Naive thymus-derived CD8-positive, alpha-beta T cell (primary cell): ENCODE measurements at regions not wholly inside any gene's neighbourhood (a gene's known extent, or its start where the extent isn't known, plus 50 kb on each side); places are given as distances from the start of the nearest gene placed in this dataset.

Experiments
- ATAC-seq, 2 donors: fragments of 150-1000 bp; cut with Tn5 transposase in 1 of 2; sonication (Bioruptor Pico), chemical (Tn5 transposase) in 1 of 2; 1 replicate in 1 of 2; 2 replicates in 1 of 2; pipeline ENCODE4 v1.10.0; 2021; ENCODE audit warnings: mild to moderate bottlenecking in 2 of 2, moderate library complexity in 2 of 2
- POLR2A ChIA-PET: fragments of 350-600 bp; sonication (Branson Sonifier 250); formaldehyde crosslinking; loops from one replicate; lab custom pipeline; 2021; ENCODE audit warnings: antibody characterized with exemption; lab: Charles Lee
- DNase-seq, 10 donors: peaks; one replicate each; pipeline versions ENCODE4 v3.0.0 to v3.0.0-alpha.2; 2020 to 2022
- H3K27ac Mint-ChIP-seq, 10 donors: one replicate each; pipeline ENCODE4 v1.8.0; 2020 to 2022; ENCODE audit warnings: mild to moderate bottlenecking in 10 of 10, mixed read lengths in 10 of 10, moderate library complexity in 4 of 10, inconsistent platforms in 1 of 10
- H3K27me3 Mint-ChIP-seq, 5 donors: one replicate each; pipeline ENCODE4 v1.8.0; 2021 to 2022; ENCODE audit warnings: mixed read lengths in 5 of 5
- H3K36me3 Mint-ChIP-seq, 3 donors: one replicate each; pipeline ENCODE4 v1.8.0; 2020 to 2022; ENCODE audit warnings: mixed read lengths in 3 of 3, mild to moderate bottlenecking in 2 of 3, inconsistent platforms in 1 of 3
- H3K4me1 Mint-ChIP-seq, 4 donors: one replicate each; pipeline ENCODE4 v1.8.0; 2021 to 2022; ENCODE audit warnings: mixed read lengths in 4 of 4
- H3K4me3 Mint-ChIP-seq, 10 donors: one replicate each; pipeline ENCODE4 v1.8.0; 2020 to 2022; ENCODE audit warnings: mild to moderate bottlenecking in 10 of 10, mixed read lengths in 10 of 10, moderate library complexity in 6 of 10, inconsistent platforms in 1 of 10
- H3K9me3 Mint-ChIP-seq, 9 donors: one replicate each; pipeline ENCODE4 v1.8.0; 2020 to 2022; ENCODE audit warnings: mixed read lengths in 9 of 9, mild to moderate bottlenecking in 3 of 9, inconsistent platforms in 1 of 9, moderate library complexity in 1 of 9

GRCh38 chr11:86162239-86162638, 82.3 kb upstream of the EED start:
- H3K4me1 Mint-ChIP-seq = peaks cover 0 to 22% (median 0%) of the 10 kb centered on the region in 4 donors
- no peak overlapping the region for H3K4me3 Mint-ChIP-seq
- POLR2A ChIA-PET = no interaction called here
- DNase-seq (no peak), ATAC-seq (no peak)
- H3K36me3 Mint-ChIP-seq = no peaks in the 10 kb centered on the region
- H3K27ac Mint-ChIP-seq = no peak overlapping the region
- peaks cover 0 to 3% (median 0%) of the 10 kb centered on the region in 5 donors for H3K27me3 Mint-ChIP-seq
- peaks cover 0 to 3% (median 0%) of the 10 kb centered on the region in 9 donors for H3K9me3 Mint-ChIP-seq

GRCh38 chr11:86161837-86162236, 82.7 kb upstream of the EED start:
- H3K36me3 Mint-ChIP-seq = no peaks in the 10 kb centered on the region
- no peak overlapping the region for H3K4me3 Mint-ChIP-seq
- POLR2A ChIA-PET = no interaction called here
- DNase-seq = no peak
- H3K9me3 Mint-ChIP-seq = peaks cover 0 to 3% (median 0%) of the 10 kb centered on the region in 9 donors
- no peak for ATAC-seq
- H3K27me3 Mint-ChIP-seq = peaks cover 0 to 3% (median 0%) of the 10 kb centered on the region in 5 donors
- peaks cover 0 to 22% (median 0%) of the 10 kb centered on the region in 4 donors for H3K4me1 Mint-ChIP-seq
- H3K27ac Mint-ChIP-seq = no peak overlapping the region

- POLR2A ChIA-PET = no interaction called here
- H3K36me3 Mint-ChIP-seq = no peaks in the 10 kb centered on the region
- H3K9me3 Mint-ChIP-seq = peaks cover 0 to 3% (median 0%) of the 10 kb centered on the region in 9 donors
- peaks cover 0 to 22% (median 0%) of the 10 kb centered on the region in 4 donors for H3K4me1 Mint-ChIP-seq
- no peak overlapping the region for H3K4me3 Mint-ChIP-seq
- DNase-seq (no peak), ATAC-seq (no peak)
- H3K27ac Mint-ChIP-seq = no peak overlapping the region
- H3K27me3 Mint-ChIP-seq = peaks cover 0 to 3% (median 0%) of the 10 kb centered on the region in 5 donors
These were observed 83.2 kb upstream of the EED start for GRCh38 chr11:86161336-86161735.

- no peak for ATAC-seq
- peaks cover 0 to 22% (median 0%) of the 10 kb centered on the region in 4 donors for H3K4me1 Mint-ChIP-seq
- H3K4me3 Mint-ChIP-seq = no peak overlapping the region
- no peak for DNase-seq
- peaks cover 0 to 3% (median 0%) of the 10 kb centered on the region in 9 donors for H3K9me3 Mint-ChIP-seq
- no peak overlapping the region for H3K27ac Mint-ChIP-seq
- peaks cover 0 to 3% (median 0%) of the 10 kb centered on the region in 5 donors for H3K27me3 Mint-ChIP-seq
- no peaks in the 10 kb centered on the region for H3K36me3 Mint-ChIP-seq
- POLR2A ChIA-PET = no interaction called here
These were observed 83.9 kb upstream of the EED start for GRCh38 chr11:86160541-86161149.

- peaks cover 0 to 22% (median 0%) of the 10 kb centered on the region in 4 donors for H3K4me1 Mint-ChIP-seq
- no peaks in the 10 kb centered on the region for H3K36me3 Mint-ChIP-seq
- no peak overlapping the region for H3K27ac Mint-ChIP-seq
- peaks cover 0 to 3% (median 0%) of the 10 kb centered on the region in 5 donors for H3K27me3 Mint-ChIP-seq
- H3K9me3 Mint-ChIP-seq = peaks cover 0 to 3% (median 0%) of the 10 kb centered on the region in 9 donors
- POLR2A ChIA-PET = no interaction called here
- ATAC-seq = no peak
- no peak overlapping the region for H3K4me3 Mint-ChIP-seq
- no peak for DNase-seq
These were observed 85.0 kb upstream of the EED start for GRCh38 chr11:86159581-86159891.

- DNase-seq = no peak
- Mint-ChIP-seq H3K27ac (peak overlapping the region in 1 of 10 donors; percentile 45), H3K4me1 (peaks cover 0 to 22% (median 0%) of the 10 kb centered on the region in 4 donors), H3K27me3 (peaks cover 0 to 3% (median 0%) of the 10 kb centered on the region in 5 donors), H3K4me3 (no peak overlapping the region), H3K36me3 (no peaks in the 10 kb centered on the region), H3K9me3 (peaks cover 0 to 3% (median 0%) of the 10 kb centered on the region in 9 donors)
- POLR2A ChIA-PET = interaction anchor here (0.5 kb wide), 1 partner anchor 15 kb away, joined by 4 read pairs; no protein-coding TSS in a partner anchor
- no peak for ATAC-seq
These were observed 85.6 kb upstream of the EED start for GRCh38 chr11:86158704-86159580.

- Mint-ChIP-seq H3K27ac (no peak overlapping the region), H3K9me3 (peaks cover 0 to 3% (median 0%) of the 10 kb centered on the region in 9 donors), H3K4me3 (no peak overlapping the region), H3K36me3 (no peaks in the 10 kb centered on the region), H3K27me3 (peaks cover 0 to 3% (median 0%) of the 10 kb centered on the region in 5 donors), H3K4me1 (peaks cover 0 to 22% (median 2%) of the 10 kb centered on the region in 4 donors)
- ATAC-seq = no peak
- DNase-seq = no peak
- POLR2A ChIA-PET = interaction anchor here (0.5 kb wide), 1 partner anchor 16 kb away, joined by 4 read pairs; no protein-coding TSS in a partner anchor
These were observed 86.7 kb upstream of the EED start for GRCh38 chr11:86157797-86158378.

- Mint-ChIP-seq H3K27ac (no peak overlapping the region), H3K4me1 (peaks cover 7 to 29% (median 14%) of the 10 kb centered on the region in 4 donors), H3K4me3 (no peak overlapping the region), H3K36me3 (no peaks in the 10 kb centered on the region), H3K9me3 (peaks cover 0 to 3% (median 0%) of the 10 kb centered on the region in 9 donors), H3K27me3 (peaks cover 0 to 3% (median 0%) of the 10 kb centered on the region in 5 donors)
- no peak for DNase-seq
- no peak for ATAC-seq
- POLR2A ChIA-PET = no interaction called here
These were observed 87.6 kb upstream of the PICALM start for GRCh38 chr11:86156397-86156955.

GRCh38 chr11:86155200-86155844, 86.4 kb upstream of the PICALM start:
- H3K27ac Mint-ChIP-seq = no peak overlapping the region
- peaks cover 11 to 31% (median 22%) of the 10 kb centered on the region in 4 donors for H3K4me1 Mint-ChIP-seq
- DNase-seq (no peak), ATAC-seq (no peak)
- no peak overlapping the region for H3K4me3 Mint-ChIP-seq
- peaks cover 0 to 3% (median 0%) of the 10 kb centered on the region in 5 donors for H3K27me3 Mint-ChIP-seq
- no peaks in the 10 kb centered on the region for H3K36me3 Mint-ChIP-seq
- no peaks in the 10 kb centered on the region for H3K9me3 Mint-ChIP-seq
- POLR2A ChIA-PET = no interaction called here

- H3K27ac Mint-ChIP-seq = no peak overlapping the region
- POLR2A ChIA-PET = no interaction called here
- peaks cover 11 to 25% (median 19%) of the 10 kb centered on the region in 4 donors for H3K4me1 Mint-ChIP-seq
- no peaks in the 10 kb centered on the region for H3K27me3 Mint-ChIP-seq
- H3K36me3 Mint-ChIP-seq = no peaks in the 10 kb centered on the region
- no peak for ATAC-seq
- no peaks in the 10 kb centered on the region for H3K9me3 Mint-ChIP-seq
- DNase-seq = no peak
- no peak overlapping the region for H3K4me3 Mint-ChIP-seq
These were observed 84.6 kb upstream of the PICALM start for GRCh38 chr11:86153439-86153838.

GRCh38 chr11:86152901-86153300, 84.0 kb upstream of the PICALM start:
- H3K9me3 Mint-ChIP-seq = no peaks in the 10 kb centered on the region
- POLR2A ChIA-PET = no interaction called here
- no peaks in the 10 kb centered on the region for H3K36me3 Mint-ChIP-seq
- H3K27me3 Mint-ChIP-seq = peaks cover 0 to 3% (median 0%) of the 10 kb centered on the region in 5 donors
- H3K27ac Mint-ChIP-seq = no peak overlapping the region
- no peak overlapping the region for H3K4me3 Mint-ChIP-seq
- ATAC-seq (no peak), DNase-seq (no peak)
- H3K4me1 Mint-ChIP-seq = peaks cover 14 to 25% (median 19%) of the 10 kb centered on the region in 4 donors
